Activated gamma-delta T cell treated with Interleukin-2 at 50 U/mL for 16 hours (primary cell): ENCODE measurements at regions not wholly inside any gene's neighbourhood (a gene's known extent, or its start where the extent isn't known, plus 50 kb on each side); places are given as distances from the start of the nearest gene placed in this dataset.

Experiments
- DNase-seq: peaks from one replicate; pipeline ENCODE4 v3.0.0-alpha.2; 2020

DNA sequence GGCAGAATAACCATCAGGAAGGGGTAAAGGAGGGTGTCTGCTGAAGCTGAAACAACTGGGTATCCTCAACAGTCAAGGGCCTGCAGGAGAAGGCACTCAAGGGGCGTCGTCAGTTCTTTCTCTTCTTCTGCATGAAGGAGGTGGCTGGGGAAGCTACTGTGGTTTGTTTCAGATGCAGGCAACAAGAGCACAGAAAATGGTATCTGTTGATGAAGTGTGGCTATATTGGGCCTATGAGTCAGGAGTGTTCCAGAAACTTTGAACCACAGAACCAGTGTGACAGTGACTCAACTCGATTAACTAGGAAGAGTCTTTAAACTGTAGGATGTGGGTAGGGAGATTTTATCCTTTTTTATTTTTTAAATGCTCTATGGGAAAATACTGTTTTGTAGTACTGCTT lies 686.3 kb downstream of the FGF9 start:
- DNase-seq = no peak

DNA sequence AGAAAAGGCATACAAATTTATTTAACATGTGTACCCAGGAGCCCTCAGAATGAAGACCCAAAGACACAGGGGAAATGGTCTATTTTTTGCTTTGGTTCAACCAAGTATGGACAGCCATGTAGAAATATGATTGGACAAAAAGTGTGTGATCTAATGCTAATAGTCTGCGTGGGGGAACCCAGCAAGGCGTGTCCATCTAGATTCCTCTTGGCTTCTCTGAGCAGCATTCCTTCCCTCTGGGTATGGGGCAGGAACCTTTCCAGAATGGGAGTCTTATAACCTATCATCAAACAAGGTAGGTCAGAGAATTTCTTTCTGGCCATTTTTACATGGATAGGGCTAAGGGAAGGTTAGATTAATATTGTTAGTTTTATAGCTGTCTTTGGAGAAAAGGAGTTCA lies 698.2 kb downstream of the FGF9 start:
- DNase-seq = no peak

DNA sequence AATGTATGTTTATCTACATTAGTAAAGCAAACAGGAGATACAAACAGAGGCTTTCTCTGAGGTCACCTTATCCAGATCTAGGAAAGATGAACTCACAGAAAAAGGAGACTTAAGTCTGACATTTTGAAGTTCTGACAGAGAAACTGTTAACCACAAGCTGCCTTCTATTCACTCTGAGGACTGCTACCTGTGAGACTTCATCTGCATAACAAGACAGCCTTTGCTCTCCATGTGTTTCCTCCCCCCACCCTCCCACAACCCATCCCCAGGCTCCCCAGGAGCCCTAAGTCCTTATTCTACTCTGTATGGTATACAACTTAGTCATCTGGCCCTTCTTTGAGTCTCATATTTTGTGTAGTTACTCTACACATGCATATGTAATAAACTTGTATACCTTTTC lies 699.0 kb downstream of the FGF9 start:
- no peak for DNase-seq

DNA sequence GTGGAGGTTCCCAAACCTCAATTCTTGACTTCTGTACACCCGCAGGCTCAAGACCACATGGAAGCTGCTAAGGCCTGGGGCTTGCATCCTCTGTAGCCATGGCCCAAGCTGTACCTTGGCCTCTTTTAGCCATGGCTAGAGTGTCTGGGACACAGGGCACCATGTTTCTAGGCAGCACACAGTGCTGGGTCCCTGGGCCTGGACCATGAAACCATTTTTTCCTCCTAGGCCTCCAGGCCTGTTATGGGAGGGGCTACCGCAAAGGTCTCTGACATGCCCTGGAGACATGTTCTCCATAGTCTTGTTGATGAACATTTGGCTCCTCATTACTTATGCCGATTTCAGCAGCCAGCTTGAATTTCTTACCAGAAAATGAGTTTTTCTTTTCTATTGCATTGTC lies 701.4 kb downstream of the FGF9 start:
- DNase-seq = no peak

DNA sequence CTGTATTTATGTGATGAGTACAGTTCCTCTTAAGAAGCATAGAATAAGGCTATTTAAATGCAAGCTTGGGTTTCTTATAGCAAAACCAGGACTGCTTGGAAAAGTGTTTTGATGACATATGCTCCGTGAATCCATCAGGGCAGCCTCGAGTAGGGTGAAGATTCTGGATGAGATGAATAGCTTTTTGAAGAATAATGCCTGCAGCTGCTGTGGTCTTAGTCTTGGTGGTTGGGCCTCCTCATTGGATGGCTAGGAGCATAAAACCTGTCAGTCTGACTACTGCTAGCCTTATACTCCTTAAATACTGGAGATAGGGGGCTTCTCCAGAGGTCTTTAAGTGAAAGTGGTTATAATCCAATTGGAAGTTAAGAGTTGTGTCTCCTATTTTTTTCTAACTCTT lies 704.3 kb downstream of the FGF9 start:
- DNase-seq = no peak

DNA sequence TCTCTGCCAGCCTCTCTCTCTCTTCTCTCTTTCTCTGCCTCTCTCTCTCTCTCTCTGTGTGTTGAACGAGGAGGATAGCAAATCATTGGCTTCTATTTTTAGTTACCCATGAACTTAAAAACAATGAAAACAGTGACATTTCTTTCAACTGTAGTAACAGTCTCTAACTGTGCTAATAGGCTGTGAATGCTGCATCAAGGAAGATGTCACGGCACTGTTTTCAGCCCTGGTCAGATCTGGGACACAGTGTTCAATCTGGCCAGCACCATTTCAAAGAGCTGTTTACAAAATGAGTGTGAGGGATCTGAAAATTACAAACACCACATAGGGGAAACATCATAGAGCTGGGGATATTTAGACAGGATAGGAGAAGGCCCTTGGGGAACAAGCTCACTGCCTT lies 717.0 kb downstream of the FGF9 start:
- no peak for DNase-seq

DNA sequence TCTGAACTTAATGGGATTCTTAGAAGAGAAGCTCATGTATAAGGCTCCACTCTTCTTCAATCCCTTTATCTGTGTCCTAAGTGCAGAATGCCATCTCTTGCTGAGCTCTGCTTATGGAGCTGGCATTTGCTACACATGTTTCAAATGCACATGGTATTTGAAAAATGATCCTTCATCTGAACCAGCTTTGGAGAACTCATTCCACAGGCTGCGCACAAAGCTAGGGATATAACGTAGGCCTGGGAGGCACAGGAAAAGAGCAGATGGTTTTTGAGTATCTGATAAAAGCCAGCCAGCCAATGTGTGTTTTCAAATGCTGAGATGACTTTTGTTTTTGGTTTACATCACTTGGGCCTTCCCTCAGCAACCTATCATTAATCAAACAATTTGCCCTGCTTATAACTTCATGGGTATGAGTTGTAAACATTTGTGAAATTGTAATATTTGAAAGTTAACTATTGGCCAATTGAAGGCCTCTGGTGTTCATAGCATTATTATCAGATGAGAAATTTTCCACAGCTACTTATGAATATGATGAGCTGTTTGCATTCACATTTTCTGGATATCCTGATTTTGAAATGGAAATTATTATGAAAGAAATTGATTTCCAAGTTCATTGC lies 729.0 kb downstream of the FGF9 start:
- DNase-seq = no peak

DNA sequence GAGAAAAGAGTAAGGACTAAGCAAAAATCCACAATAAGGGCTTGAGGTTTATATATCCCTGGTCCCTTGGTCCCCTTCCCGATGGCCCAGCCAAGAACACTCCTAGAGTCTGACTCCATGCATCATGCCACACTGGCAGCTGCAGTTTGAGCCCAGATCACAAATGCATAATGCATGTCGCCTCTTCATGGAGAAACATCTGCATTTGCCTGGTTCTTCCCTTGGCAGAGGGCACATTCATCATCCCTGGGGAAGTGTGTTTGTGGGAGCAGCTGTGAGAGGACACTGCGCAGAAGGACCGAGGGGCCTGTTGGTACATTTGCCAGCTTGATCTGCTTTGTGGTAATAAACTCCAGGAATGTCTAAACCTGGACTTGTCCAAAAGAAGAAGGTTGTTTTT lies 731.8 kb downstream of the FGF9 start:
- DNase-seq = no peak

DNA sequence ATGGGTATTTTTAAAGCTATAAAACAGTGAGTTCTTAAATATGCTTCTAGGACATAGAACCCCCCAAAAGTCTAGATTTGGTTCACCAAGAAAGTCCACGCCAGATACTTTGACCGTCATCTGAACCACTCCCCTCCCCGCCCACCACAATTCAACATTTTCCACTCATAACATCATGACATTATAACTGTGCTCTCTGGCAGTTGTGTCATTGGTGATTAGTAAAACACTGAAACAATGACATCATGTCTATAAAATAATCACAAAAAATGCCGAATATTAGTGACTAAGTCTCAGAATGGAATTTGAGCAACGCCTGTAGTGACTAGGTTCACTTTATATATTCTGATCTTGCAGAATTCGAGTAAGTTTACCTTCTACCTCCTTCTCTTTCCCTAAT lies 732.3 kb downstream of the FGF9 start:
- no peak for DNase-seq

DNA sequence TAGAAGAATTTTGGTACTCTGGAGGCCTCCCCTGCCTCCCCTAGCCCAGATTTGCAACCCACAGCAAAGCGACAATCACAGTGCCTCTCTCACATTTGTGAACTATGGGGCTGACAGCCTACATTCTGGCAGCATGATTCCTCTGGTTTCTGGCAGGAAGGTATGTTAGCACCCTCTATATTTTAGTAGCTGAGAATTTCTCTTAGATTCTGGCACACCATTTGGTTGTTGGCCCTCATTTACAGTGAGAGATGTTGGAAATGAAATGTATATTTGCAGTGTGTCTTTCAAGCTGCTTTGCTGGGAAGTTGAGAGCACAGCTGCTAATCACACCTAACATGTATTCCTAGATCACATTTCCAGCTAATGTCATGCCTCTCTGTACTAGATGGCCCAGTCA lies 735.0 kb downstream of the FGF9 start:
- no peak for DNase-seq

DNA sequence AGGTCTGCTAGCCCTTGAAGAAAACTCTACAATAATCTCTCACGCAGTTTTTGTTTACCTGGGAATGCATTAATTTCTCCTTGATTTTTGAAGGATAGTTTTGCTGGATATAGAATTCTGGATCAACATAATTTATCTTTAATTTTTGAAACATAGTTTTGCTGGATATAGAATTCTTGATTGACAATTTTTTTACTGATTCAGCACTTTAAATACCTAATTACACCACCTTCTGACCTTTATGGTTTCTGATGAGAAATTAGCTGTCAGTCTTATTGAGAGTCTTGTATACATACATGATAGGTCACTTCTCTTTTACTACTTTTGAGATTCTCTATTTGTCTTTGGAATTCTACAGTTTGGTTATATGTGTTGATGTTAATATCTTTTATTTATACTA lies 741.6 kb downstream of the FGF9 start:
- DNase-seq = no peak

DNA sequence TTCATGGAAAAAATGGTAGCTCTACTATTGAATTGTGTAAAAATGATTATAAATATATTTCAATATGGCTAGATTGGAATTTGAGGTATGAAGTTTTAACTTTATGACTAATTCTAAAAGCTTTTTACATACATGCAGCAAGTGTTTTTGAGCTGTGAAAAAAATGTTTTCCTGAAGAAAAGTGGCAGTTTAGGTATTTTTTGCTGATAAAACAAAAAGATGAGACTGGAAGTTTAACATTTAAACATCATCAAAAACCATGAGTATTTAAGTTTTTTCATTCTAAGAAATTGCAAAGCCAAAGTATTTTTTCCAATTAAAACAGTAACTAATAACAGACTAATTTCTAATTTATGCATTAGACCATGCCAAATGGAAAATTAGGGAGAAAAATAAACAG lies 751.1 kb downstream of the FGF9 start:
- DNase-seq = no peak

DNA sequence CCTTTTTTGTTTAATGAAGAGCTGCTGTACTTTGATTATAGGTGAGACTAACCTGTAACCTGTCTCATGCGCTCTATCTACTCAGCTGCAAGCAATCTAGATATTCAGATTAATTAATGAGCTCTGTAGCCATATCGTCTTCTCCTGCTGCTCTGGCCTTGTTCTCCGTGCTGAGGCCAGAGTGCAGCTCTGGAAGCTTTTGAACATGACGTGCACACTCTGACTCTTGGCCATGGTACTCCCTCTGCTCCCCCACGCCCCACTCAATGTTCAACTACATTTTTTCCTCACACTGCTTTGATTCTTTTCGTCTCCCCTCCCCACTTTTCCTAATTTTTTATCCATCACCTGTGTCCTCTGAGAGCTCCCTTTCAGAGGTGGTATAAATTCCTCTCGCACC lies 751.8 kb downstream of the FGF9 start:
- DNase-seq = no peak

DNA sequence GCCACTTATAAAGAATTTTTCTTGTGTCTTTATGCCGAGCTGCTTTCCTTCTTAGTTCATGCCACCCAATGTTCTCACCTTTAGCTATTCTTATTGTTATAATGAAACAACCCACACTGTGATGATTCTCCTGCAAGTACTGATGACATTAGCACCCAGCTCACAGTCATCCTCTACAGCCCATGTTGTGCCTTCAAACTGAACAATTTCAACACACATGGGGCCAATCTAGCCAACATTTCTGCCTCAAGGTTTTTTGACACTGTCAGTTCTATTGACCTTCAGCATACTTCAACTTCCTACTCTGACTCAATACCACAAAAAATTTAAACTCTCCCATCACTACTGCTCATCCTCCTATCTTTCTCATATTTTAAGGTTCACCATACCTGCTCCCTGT lies 752.4 kb downstream of the FGF9 start:
- DNase-seq = no peak

DNA sequence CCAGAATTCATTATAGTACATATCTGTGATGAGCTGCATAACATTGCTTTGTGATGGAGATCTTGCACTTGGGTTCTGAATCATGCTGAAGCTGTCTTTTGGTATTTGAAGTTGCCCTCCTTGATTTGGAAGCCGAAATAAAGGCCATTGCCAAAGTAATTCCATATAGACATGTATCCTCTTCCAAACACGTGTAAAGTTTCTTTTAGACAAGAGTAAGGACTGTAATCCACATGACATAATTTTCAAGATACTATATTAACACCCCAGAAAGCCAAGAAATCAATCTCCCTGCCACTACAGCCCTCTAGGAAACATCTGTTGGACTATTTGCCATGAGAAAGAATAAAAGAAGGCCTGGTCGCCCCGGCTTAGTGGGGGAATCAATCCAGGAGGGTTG lies 754.2 kb downstream of the FGF9 start:
- DNase-seq = no peak

DNA sequence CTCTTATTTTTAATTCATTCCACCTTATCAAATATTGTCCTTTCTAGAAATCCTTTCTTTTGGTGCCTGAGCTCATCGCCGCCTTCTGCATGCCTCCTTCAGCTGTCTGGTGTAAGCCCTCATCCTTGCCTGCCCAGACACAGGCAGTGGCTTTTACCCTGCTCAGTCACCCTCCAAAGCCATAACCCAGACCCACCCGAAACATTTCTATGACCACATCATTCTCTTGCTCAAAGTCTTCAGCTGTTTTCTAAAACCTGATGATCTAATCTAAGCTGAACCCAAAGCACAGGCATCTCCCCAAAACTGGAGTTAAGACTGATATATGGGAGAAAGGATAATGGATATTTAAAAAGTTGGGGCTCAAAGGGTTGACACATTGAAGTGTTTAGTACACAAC lies 753.7 kb upstream of the SGCG start:
- no peak for DNase-seq

DNA sequence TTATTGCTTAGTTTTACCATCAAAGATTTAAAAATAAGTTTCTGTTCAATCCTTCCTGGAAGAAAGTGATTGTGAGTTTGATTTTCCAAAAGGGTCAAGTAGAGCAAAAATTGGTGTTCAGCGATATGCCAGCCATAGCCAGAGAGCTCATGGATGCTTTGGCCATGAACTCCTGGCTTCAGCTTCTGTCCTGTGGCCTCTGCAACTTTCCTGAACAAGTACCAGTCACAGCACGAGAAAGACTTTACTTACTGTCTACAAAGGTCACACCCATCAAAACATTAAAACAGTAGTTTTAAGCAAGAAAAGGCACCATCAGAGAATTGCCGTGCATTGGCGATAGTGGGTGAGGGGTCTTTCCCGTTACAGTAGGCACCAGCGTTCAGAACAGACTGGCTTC lies 753.0 kb upstream of the SGCG start:
- no peak for DNase-seq

DNA sequence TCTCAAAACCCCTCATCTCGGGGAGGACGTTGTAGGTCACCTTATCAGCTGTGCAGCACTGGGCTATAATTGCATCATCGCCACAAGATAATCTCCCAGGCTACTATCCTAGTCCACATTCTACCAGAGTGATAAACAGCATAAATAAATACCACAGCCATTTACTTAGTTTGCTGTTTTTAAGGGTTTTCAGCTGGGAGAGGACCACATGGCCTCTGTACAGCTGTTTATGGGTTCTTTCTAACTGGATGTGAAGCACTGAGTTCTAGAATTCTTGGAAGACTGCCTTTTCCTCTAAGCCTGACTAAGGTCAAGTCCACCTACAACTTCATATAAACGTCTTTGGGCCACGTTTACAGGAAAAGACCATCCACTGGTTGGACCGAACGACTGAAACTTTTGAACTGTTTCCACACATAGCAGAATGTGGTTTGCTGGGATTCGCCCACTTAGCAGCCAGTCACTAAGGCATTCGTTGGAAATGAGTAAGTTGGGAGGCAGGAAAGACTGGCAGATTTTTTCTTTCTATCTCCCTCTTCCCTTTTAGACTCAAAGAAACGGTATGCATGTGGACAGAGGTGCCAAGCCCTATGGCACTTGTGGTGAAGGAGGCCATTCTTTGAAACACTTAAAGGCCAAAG lies 752.5 kb upstream of the SGCG start:
- no peak for DNase-seq

DNA sequence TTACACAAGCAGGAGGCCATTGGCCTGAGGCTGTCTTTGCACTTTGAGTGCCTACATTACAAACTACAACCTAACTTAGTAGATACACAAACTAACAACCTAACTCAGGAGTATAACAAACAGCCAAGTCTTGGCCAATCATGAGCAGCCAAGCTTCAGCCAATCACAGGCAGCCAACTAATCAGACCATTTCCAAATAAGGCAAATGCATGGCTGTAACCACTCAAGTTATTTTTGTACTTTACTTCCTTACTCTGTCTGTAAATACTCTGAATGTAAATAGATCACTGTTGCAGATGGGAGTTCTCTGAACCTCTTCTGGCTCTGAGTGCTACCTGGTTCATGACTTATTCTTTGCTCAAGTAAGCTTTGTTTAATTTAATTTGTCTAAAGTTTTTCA lies 748.1 kb upstream of the SGCG start:
- DNase-seq = no peak

DNA sequence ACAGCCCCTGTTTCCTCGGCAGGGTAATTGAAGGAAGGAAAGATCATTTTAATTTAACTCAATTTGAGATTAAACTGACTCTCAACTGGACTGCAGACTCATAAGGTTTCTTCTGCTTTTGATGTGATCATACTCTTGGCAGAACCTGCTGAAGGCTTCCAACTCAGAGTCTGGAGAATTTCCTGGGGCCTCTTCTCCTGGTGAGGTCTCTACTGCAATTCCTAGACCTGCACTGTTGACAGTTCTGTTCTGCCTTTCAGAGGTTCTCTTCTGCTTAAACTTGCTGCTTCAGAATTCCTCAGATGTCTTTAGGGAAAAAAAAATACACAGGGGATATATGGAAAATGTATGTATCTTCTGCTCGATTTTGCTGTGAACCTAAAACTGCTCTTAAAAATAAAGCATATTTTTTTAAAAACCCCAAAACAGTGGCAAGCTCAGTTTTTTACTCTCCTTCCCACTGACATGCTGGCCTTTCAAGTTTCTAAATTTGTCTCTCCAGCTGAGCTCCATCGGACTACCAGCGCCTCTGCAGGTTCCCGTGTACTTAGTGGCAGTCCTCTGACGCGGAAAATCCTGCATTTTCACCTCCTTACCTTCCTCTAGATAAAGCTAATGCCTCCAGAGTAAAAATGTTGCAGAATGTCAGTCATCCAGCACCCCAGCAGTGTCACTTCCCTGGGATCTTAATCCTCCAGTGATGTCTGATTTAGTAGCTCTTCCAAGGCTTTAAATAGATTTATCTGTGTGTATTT lies 733.5 kb upstream of the SGCG start:
- DNase-seq = no peak

DNA sequence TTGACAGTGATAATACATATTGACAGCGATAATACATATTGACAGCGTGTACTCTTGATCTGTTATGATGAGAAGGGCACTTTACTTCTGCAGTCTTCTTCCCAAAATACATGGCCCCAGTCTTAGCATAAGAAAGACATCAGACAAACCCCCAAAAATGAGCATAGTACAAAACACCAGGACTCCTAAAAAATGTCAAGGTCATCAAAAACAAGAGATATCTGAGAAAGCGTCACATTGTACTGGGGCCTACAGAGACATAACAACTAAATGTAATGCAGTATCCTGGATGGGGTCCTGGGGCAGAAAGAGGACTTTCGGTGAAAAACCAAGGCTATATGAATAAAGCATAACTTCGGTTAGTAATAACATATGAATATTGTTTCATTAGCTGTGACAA lies 731.5 kb upstream of the SGCG start:
- DNase-seq = no peak

DNA sequence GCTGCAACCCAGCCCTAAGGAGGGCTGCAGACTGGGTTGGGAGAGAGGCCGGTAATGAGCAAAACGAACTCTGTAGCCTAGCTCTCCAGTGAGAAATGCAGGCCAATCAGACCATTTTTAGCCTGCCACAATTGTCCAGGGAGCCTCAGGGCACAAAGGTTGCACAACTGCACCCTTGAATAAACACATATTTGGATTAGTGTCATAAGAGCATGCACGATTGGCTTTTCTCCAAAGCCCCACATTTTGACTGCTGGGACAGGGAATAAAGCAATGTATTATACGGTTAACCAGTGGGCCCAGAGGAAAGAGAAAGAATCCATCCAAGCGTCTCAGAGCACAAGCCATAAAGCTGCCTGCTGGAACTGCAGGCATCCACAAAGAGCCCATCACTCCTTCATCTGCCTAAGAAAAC lies 729.4 kb upstream of the SGCG start:
- DNase-seq = no peak

DNA sequence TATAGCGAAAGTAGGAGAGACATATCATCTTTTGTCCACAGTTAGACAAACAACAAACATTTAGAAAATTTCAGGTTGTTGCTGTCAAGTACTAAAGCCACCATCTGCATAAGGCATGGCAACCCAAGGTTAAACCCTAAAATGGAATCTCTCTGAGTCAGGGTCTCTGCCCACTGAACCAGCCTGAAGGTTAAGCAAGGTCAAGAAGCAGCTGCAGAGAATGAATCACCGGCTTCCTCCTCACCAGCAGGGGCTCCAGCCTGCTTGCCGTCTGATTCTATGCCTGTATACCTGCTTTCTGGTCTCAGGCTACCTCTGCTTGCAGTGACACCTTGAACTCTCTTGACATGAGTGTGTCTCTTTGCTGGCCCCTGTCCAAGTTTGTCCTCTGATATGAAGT lies 726.2 kb upstream of the SGCG start:
- no peak for DNase-seq

DNA sequence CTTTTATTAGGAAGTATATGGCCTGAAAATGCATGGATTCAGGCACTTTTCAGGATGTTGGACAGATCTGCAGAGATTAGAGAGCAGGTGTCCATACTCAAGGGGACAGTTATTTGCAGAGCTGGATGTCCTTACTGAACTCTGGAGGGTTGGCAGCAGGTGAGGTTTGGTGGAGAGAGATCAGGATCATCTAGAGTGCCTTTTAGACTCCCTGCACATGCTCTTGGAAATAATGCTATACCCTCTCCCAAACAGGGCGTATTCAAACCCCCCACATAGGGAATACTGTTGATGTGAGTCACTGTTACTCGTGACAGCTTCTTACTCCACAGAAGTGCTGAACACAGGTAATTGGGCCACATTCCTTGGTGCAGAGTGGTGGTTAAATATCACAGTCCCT lies 725.7 kb upstream of the SGCG start:
- no peak for DNase-seq
